ENCODE measurements at regions not wholly inside any gene's neighbourhood (a gene's known extent, or its start where the extent isn't known, plus 50 kb on each side); places are given as distances from the start of the nearest gene placed in this dataset.

DNA sequence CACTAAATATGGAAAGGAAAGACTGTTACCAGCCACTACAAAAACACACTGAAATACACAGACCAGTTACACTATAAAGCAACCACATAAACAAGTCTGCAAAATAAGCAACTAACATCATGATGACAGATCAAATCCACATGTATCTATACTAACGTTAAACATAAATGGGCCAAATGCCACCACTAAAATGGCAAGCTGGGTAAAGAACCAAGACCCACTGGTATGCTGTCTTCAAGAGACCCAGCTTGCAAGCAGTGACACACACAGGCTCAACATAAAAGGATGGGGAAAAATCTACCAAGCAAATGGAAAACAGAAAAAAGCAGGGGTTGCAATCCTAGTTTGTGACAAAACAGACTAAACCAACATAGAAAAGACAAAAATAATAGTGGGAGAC is 260.9 kb upstream of the SSTR1 start:
- no peak overlapping the region for H3K9ac ChIP-seq (ENCODE audit: low read depth, low read length, poor library complexity, severe bottlenecking)

DNA sequence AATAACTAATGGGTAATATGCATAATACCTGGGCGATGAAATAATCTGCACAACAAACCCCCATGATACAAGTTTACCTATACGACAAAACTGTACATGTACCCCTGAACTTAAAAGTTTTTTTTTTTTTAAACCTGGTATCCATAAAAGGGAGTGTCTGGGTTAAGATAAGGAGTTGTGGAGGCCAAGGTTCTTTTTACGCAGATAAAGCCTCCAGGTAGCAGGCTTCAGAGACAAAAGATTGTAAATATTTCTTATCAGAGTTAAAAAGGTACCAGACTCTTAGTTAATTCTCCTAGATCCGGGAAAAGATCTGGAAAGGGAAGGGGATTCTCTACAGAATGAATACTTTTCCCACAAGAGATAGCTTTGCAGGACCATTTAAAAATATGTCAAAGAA is 259.4 kb upstream of the SSTR1 start:
- H2AFZ ChIP-seq (ENCODE audit: low read length), result no peak overlapping the region
- H3K4me2 ChIP-seq (ENCODE audit: low read depth, low read length, poor library complexity, severe bottlenecking), result no peak overlapping the region
- H3F3A ChIP-seq (ENCODE audit: low read depth), result no peaks in the 10 kb centered on the region
- H3K9me2 ChIP-seq (replicated peaks; ENCODE audit: low read depth, low read length), result no peaks in the 10 kb centered on the region
- TF ChIP-seq, protein P1, sequence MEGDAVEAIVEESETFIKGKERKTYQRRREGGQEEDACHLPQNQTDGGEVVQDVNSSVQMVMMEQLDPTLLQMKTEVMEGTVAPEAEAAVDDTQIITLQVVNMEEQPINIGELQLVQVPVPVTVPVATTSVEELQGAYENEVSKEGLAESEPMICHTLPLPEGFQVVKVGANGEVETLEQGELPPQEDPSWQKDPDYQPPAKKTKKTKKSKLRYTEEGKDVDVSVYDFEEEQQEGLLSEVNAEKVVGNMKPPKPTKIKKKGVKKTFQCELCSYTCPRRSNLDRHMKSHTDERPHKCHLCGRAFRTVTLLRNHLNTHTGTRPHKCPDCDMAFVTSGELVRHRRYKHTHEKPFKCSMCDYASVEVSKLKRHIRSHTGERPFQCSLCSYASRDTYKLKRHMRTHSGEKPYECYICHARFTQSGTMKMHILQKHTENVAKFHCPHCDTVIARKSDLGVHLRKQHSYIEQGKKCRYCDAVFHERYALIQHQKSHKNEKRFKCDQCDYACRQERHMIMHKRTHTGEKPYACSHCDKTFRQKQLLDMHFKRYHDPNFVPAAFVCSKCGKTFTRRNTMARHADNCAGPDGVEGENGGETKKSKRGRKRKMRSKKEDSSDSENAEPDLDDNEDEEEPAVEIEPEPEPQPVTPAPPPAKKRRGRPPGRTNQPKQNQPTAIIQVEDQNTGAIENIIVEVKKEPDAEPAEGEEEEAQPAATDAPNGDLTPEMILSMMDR (conservative IDR thresholded peaks at IDR 0.05; ENCODE audit: low read length), result no peak
- no peak for TF ChIP-seq EZH2phosphoT487 (IDR thresholded peaks at IDR 0.05; ENCODE audit: borderline replicate concordance)
- no peaks in the 10 kb centered on the region for H3K36me3 ChIP-seq (ENCODE audit: insufficient read depth, low read length)
- H3K27me3 ChIP-seq (ENCODE audit: insufficient read depth, low read length, poor library complexity, severe bottlenecking), result no peaks in the 10 kb centered on the region
- H3K79me2 ChIP-seq (ENCODE audit: insufficient read depth, low read length), result no peaks in the 10 kb centered on the region
- peaks cover 19% of the 10 kb centered on the region; the same call in 1 of the 2 replicates for H3K9me3 ChIP-seq (ENCODE audit: insufficient read depth, low read depth, low read length)
- no peaks in the 10 kb centered on the region for H4K20me1 ChIP-seq (ENCODE audit: insufficient read depth, low read length, poor library complexity, severe bottlenecking)
- no peak overlapping the region for H3K4me3 ChIP-seq (ENCODE audit: low read length, poor library complexity, severe bottlenecking)
- H3K4me1 ChIP-seq (ENCODE audit: insufficient read depth, low read length, poor library complexity, severe bottlenecking), result no peaks in the 10 kb centered on the region
- no peak overlapping the region for H3K9ac ChIP-seq (ENCODE audit: low read depth, low read length, poor library complexity, severe bottlenecking)

More for the DNA sequence above, 260.9 kb upstream of the SSTR1 start:
- no peaks in the 10 kb centered on the region for H4K20me1 ChIP-seq (ENCODE audit: insufficient read depth, low read length, poor library complexity, severe bottlenecking)
- no peaks in the 10 kb centered on the region for H3K36me3 ChIP-seq (ENCODE audit: insufficient read depth, low read length)
- no peaks in the 10 kb centered on the region for H3K4me1 ChIP-seq (ENCODE audit: insufficient read depth, low read length, poor library complexity, severe bottlenecking)
- no peak overlapping the region for H3K4me3 ChIP-seq (ENCODE audit: low read length, poor library complexity, severe bottlenecking)
- no peaks in the 10 kb centered on the region for H3K9me2 ChIP-seq (replicated peaks; ENCODE audit: low read depth, low read length)
- H3K79me2 ChIP-seq (ENCODE audit: insufficient read depth, low read length), result no peaks in the 10 kb centered on the region
- TF ChIP-seq, protein P1 (conservative IDR thresholded peaks at IDR 0.05; ENCODE audit: low read length), result no peak
- no peak for TF ChIP-seq EZH2phosphoT487 (IDR thresholded peaks at IDR 0.05; ENCODE audit: borderline replicate concordance)
- no peak overlapping the region for H3K4me2 ChIP-seq (ENCODE audit: low read depth, low read length, poor library complexity, severe bottlenecking)
- no peak overlapping the region for H2AFZ ChIP-seq (ENCODE audit: low read length)
- peaks cover 19% of the 10 kb centered on the region; the same call in 1 of the 2 replicates for H3K9me3 ChIP-seq (ENCODE audit: insufficient read depth, low read depth, low read length)
- H3F3A ChIP-seq (ENCODE audit: low read depth), result no peaks in the 10 kb centered on the region
- no peaks in the 10 kb centered on the region for H3K27me3 ChIP-seq (ENCODE audit: insufficient read depth, low read length, poor library complexity, severe bottlenecking)

DNA sequence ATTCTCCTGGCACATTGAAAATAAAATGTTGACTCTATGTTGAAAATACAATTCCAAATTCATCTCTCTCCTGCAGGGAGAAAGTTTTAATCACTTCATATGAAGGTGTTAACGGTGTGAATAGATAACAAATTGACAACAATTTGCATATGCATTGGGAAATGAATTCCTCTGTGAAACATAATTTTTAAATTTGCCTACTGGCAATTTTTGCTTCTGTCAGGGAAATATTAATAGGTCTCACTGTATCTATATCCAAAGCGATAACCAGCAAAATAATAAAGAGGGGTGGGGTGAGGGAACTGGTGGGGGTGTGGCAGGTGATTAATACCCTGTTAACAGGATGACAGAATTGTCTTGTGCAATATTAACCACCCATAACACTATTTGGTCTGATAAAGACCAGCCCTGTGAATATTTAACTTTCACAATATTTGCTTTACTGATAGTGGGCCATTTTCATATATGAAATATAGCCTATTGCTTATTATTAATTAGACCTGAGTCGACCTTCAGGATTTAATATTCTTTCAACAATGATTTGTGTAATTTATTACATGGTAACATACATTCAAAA is 239.0 kb upstream of the SSTR1 start:
- H3F3A ChIP-seq (ENCODE audit: low read depth), result 0 out of 2 replicates have a peak, but pooled peaks cover 4% of the 10 kb centered on the region
- H4K20me1 ChIP-seq (ENCODE audit: insufficient read depth, low read length, poor library complexity, severe bottlenecking), result no peaks in the 10 kb centered on the region
- no peaks in the 10 kb centered on the region for H3K9me2 ChIP-seq (replicated peaks; ENCODE audit: low read depth, low read length)
- no peak overlapping the region for H3K4me3 ChIP-seq (ENCODE audit: low read length, poor library complexity, severe bottlenecking)
- H3K9ac ChIP-seq (ENCODE audit: low read depth, low read length, poor library complexity, severe bottlenecking), result no peak overlapping the region
- H3K4me2 ChIP-seq (ENCODE audit: low read depth, low read length, poor library complexity, severe bottlenecking), result no peak overlapping the region
- peaks cover 21% of the 10 kb centered on the region for H3K4me1 ChIP-seq (ENCODE audit: insufficient read depth, low read length, poor library complexity, severe bottlenecking)
- TF ChIP-seq, protein P1 (conservative IDR thresholded peaks at IDR 0.05; ENCODE audit: low read length), result no peak
- TF ChIP-seq EZH2phosphoT487 (IDR thresholded peaks at IDR 0.05; ENCODE audit: borderline replicate concordance), result no peak
- no peaks in the 10 kb centered on the region for H3K79me2 ChIP-seq (ENCODE audit: insufficient read depth, low read length)
- no peaks in the 10 kb centered on the region for H3K27me3 ChIP-seq (ENCODE audit: insufficient read depth, low read length, poor library complexity, severe bottlenecking)
- no peak overlapping the region for H2AFZ ChIP-seq (ENCODE audit: low read length)
- H3K9me3 ChIP-seq (ENCODE audit: insufficient read depth, low read depth, low read length), result no peaks in the 10 kb centered on the region
- H3K36me3 ChIP-seq (ENCODE audit: insufficient read depth, low read length), result no peaks in the 10 kb centered on the region

Data from Loucy (cell line).